ENCODE measurements at regions not wholly inside any gene's neighbourhood (a gene's known extent, or its start where the extent isn't known, plus 50 kb on each side); places are given as distances from the start of the nearest gene placed in this dataset.

DNA sequence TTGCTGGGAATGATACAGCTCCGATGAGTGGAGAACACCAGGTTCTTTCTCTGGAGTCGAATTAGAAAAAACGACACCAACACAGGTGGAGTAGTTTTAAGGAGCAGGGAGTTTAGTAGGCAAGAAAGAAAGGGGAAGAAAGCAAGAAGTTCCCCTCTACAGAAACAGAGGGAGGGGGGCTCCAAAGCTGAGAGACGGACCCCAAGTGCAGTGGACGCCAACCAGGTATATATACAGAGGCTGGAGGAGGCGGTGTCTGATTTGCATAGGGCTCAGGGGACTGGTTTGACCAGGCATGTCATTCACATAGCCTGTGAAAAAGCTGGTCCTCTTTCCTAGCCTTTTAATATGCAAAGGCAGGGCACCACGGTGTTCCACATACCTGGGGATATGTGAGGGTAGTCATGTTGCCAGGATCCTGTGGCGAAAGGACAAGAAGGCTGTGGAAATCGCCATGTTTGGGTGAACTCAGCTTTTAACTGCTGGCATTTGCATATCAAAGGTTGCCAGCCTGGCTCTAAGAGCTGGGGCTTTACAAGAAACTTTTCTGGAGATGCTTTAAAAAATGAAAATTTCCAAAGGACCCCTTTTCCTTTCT, 887.4 kb upstream of the EPHA6 start:
- no peak for FAIRE-seq
- DNase-seq (ENCODE audit: low spot score in 2 of 2): no peak

DNA sequence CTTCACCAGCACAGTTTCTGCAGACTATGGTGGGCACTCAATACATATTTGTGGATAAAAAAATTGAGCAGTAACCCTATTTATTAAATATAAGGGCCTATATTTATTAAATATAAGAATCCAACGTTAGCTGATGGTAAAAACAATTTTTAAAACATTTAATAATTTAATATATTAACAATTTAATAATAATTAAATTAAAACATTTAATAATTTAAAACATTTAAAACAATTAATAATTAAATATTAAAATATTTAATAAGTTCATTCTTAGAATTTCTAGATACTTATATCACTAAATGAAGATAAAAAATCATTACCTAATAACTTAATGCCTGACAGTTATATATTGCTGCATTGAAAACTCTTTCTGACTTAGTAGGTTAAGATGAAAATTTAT, 880.2 kb upstream of the EPHA6 start:
- DNase-seq (ENCODE audit: low spot score in 2 of 2) (no peak), FAIRE-seq (peak; percentile 96)

DNA sequence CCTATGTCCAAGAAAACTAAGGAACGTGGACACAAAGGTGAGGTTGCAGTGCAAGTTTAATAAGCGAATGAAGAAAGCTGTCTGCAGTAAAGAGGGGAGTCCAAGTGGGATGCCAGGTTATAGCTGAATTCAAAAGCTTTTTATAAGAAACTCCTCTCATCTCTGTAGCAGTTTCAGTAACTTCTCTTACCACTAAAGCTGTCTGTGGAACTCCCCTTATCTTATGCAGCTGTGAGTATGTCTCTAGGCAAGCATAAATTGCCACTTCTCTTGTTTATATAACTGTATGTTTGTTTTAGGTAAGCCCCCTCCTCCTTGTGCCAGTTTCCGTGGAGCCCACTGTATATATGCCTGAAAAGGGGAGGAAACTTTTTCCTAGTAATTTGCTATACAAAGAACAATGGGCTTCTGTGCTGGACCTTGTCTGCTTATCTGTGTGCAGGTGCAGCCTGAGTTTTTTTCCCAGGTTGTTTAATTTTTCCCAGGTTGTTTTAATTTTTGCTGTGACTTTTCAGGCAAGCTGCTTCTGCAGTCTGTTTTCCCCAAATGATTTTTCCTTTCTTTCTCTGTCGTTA, 875.1 kb upstream of the EPHA6 start:
- FAIRE-seq (no peak), DNase-seq (ENCODE audit: low spot score in 2 of 2) (no peak)

DNA sequence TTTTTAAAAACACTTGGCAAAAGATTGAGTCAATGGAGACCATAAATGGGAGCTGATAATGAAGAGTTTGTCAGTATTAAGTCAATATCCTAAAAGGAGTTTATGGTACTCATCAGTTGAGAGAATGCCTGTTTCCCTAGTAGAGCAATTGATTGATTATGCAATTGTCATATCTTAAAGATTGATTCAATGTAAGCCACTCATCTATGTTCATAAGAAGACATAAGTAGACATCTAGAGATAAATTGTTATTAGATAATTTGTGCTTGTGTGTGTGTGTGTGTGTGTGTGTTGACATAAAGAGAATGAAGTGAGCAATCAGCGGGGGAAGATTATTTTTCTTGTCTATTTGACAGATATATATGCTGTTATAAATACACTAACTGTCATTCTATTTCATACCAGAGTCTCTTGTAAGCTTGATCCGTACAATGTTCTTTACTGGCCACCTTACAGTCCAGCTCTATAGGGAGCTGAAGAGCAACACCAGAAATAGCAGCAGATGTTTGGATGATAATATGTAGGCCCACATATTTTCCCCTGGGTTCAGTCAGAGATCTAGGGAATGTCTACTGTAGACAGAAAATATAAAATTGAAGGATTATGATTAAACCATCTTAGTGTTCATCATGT, 848.6 kb upstream of the EPHA6 start:
- DNase-seq (ENCODE audit: low spot score in 2 of 2) (no peak), FAIRE-seq (no peak)

DNA sequence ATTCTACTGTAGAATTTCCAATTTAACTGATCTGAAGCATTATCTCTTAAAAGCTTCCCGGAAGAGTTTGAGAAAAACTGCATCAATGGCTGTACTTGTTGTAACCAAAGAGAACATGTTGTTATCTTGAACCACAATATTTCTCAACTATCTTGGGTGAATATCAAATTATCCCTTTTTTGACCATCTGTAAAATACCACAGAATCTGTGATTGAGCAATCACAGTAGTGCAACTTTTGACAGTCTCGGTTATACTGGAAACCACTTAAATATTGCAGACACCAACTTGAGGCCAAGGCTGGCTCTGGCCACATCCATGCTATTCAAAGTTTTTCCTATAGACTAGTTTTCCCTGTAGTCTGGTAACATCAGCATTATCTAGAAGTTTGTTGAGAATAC, 842.8 kb upstream of the EPHA6 start:
- DNase-seq (ENCODE audit: low spot score in 2 of 2) (no peak), FAIRE-seq (no peak)

DNA sequence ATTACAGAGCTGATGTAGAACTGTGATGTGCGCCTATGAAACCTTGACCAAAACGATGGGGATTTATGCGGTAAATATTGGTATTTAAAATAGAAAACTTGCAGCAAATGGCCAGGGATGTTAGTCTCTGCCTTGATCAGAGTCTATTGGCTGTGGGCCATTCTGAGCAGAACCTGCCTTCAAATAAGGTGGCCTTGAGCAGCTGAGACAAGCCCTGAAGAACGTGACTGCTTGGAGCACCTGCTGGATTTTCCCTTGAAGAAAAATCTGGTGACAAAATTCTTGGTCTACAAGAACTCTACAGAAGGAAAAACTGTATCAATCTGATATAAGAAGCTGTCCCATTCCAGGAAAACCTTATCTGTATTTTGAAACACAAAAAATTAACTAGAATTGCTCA, 820.1 kb upstream of the EPHA6 start:
- FAIRE-seq (no peak), DNase-seq (ENCODE audit: low spot score in 2 of 2) (no peak)

DNA sequence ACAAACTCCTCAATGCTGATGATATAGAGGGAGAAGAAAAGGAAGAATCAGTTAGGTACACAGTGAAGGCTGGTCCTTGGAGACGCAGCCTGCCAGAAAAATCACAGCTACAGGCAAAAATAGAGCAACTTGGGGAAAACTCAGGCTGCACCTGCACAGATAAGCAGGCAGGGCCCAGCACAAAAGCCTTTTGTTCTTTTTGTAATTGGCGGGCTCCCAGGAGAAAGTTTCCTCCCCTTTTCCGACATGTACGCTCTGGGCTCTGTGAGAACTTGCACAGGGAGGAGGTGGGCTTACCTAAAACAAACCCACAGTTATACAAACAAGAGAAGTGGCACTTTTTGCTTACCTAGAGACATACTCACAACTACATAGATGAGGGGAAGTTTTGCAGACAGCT, 813.4 kb upstream of the EPHA6 start:
- DNase-seq (ENCODE audit: low spot score in 2 of 2) (no peak), FAIRE-seq (no peak)

DNA sequence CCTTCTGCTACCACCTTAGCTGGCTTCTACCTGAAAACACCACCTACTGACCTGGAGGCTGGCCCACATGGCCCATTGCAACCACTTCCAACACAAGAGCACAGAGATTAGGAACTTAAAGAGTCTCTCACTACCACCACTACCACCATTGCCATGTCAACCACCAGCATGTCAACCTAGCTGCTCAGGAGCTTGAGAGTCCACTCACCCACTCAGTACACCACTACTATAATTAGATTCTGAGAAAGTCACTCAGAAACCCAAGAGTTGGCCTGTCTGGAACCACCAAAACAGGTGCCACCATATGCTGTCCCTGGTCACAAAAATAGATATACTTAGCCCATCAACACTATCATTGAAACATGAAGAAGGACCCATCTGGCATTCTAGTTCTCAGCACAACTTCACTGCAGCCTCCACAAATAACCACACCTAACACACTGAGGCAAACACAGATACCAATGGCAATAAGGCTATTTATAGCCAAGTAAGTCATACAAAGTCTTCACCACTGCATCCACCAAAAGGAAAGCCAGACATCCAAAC, 806.7 kb upstream of the EPHA6 start:
- DNase-seq (ENCODE audit: low spot score in 2 of 2) (no peak), FAIRE-seq (no peak)

DNA sequence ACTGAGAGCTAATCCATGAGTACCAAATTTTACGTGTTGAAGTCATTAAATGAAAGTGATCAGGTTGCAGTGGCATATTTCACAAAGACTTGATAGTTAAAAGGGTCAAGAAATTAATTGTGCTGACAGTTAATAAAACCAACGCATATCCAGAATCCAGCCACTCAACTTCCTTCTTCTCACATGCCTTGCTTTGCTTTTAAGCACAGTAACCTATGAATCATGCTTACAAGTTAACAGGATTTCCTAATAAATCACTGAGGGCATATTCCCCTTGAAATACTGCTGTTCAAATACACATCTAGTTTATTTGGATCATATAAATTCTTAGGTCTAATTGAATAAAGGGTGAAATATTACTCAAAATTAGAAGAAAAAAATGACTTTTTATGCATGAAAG, 801.5 kb upstream of the EPHA6 start:
- FAIRE-seq: no peak
- DNase-seq (ENCODE audit: low spot score in 2 of 2): no peak

DNA sequence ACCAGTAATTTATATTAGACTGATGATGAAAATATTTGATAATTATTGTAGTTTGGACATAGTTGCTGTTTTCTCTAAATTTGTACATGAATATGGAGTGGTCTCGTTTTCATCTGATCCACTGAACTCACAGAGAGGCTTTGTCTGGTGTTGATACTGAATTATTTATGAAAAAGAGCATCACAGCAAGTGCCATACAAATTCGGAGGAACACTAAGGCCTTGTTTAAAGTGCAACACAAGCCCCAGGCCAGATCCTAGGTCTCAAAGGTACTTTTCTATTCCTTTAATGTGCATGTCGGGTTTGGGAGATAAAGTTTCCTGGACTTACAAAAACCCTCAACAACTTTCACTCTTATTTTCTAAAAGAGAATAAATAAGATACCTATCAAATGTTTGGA, 796.8 kb upstream of the EPHA6 start:
- FAIRE-seq: no peak
- no peak for DNase-seq (ENCODE audit: low spot score in 2 of 2)

DNA sequence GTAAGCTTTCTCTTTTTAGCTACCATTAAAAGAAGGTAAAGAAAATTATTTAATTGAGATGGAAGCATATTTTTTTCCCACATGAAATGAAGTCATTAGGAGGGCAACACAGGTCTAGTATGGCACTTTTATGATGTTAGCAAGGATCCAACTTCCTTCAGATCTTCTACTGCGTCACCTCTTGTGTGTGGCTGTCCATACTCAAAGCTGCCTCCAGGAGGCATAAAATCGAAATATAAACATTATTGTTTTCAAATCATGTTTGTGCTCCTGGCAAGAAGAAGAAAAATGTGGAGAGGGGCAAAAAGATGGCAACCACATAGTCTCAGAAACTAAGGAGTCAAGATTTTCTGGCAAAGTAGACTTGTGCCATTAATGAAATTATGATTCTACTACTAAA, 791.7 kb upstream of the EPHA6 start:
- FAIRE-seq: no peak
- DNase-seq (ENCODE audit: low spot score in 2 of 2): no peak

DNA sequence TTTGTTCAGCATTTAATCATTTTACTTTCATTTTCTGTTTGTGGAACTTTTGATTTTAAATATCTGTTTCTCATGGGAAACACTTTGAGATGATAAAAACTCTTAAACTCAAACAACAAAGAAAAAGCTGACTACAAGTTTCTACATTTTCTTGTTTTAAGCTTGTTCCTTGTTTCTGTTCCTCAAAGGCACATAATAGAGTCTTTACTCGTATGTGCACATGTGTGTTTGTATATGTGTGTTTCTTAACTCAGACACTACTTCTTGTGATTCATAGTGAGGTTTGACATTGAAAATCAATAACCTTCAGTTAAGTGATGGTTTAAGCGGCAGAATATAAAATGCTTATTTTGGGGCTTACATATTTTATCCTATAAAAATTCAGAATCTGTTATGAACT, 786.7 kb upstream of the EPHA6 start:
- no peak for FAIRE-seq
- no peak for DNase-seq (ENCODE audit: low spot score in 2 of 2)

DNA sequence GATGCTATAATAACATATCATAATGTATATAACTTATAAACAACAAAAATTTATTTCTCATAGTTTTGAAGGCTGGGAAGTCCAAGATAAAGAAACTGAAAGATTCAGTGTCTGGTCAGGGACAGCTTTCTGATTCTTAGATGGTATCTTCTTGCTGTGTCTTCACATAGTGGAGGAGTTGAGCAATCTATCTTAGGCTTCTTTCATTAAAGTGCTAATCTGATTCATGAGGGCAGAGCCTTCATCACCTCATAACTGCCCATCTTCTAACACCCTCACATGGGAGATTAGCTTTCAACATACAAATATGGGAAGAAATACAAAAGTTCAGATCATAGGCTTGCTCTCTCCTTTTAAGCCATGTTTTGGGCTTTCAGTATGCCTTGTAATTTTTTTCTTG, 774.8 kb upstream of the EPHA6 start:
- no peak for DNase-seq (ENCODE audit: low spot score in 2 of 2)
- no peak for FAIRE-seq

DNA sequence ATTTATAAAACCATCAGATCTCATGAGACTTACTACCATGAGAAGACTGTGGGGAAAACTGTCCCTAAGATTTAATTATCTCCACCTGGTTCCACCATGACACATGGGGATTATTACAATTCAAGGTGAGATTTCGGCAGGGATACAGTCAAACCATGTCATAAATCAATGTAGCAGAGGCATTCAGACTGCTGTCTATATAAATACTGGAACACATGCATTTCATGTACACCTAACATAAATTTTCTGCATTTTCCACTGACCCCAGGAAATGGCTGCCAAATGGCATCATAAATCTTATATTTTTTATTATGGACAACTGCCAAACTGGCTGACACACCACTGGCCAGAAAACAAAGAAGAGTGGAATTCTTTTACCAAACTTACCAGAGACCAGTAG, 755.1 kb upstream of the EPHA6 start:
- FAIRE-seq (no peak), DNase-seq (ENCODE audit: low spot score in 2 of 2) (no peak)

DNA sequence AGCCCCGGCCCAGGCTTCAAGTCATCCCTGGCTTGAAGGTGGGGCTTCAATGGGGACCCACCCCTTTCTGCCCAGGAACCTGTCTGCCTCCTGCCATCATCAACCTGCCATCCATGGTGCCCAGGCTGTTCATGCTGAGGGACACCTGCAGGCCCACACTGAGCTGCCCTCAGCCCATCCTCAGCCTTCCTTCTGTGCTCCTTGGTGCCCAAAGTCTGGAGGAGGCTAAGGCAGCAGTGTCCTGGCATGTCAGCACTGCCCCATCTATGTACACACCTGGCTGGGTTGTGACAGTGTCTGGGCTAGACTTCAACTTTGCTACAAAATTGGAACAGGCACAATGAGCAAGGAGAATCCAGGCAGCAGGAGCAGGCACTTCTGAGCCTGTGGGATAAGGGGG, 745.3 kb upstream of the EPHA6 start:
- FAIRE-seq (no peak), DNase-seq (ENCODE audit: low spot score in 2 of 2) (no peak)

DNA sequence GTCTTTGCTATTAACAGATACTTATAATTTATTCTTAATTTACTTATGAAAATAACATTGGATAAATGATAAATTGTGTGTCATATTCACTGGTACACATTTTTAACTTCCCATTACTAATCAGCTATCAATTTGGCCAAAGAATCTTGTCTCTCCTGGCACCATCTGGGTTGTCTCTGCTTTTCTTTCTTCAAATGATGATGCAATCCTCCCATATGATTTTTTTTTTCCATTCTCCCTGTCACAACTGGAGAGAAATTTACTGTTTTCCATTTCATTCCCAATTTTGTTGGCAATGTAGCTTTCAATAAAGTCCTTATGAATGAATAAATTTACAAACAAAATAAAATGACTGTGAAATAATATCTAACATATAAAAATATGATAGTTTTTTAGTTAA, 743.7 kb upstream of the EPHA6 start:
- DNase-seq (ENCODE audit: low spot score in 2 of 2) (no peak), FAIRE-seq (no peak)

DNA sequence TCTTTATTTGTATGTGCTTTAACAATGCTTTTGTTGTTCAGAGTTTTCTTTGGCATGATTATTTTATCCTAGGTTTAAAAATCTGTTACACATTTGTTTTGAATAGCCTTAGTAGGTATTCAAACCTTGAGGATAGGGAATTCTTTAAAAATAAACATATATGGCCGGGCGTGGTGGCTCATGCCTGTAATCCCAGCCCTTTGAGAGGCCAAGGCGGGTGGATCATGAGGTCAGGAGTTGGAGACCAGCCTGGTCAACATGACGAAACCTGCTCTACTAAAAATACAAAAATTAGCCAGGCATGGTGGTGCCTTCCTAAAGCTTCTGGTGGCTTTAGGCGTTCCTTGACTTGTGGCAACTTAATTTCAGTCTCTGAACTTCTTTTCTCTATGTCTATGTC, 743.3 kb upstream of the EPHA6 start:
- DNase-seq (ENCODE audit: low spot score in 2 of 2) (no peak), FAIRE-seq (no peak)

DNA sequence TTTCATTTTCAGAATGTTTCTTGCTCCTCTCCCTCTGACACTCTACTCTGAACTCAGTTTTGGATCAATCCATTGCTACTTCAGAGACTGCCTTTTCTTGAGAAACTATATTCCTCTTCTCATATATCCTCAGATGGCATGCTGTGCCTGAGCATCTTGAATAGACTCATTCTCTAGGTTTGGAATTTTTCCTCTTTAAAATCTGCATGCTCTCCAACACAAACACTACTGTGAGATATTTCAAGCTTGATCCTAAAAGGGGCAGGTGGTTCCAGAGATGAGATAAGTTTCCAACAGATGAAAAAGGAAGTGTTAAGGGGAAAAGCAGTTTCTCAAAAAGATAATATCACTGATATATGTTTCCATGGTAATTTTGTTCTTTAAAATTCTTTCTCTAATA, 742.2 kb upstream of the EPHA6 start:
- DNase-seq (ENCODE audit: low spot score in 2 of 2) (no peak), FAIRE-seq (no peak)

DNA sequence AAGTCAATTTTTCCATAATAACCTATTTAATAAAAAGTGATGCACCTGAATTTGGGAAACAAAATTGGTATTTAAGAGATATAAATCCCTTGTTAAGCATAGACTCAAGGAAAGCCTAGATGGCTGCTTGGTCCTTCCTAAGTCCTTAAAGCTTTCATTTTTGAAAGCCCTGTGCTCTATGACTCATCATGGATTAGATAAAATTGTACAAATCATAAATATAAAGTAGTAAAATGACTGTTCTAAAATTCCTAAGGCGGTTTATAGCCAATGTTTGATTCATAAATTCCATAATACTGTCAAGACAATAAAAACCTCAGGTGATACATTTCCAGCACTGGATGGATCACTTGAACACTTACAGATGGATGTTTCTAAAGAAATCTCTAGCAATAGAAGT, 730.8 kb upstream of the EPHA6 start:
- DNase-seq (ENCODE audit: low spot score in 2 of 2) (no peak), FAIRE-seq (no peak)

DNA sequence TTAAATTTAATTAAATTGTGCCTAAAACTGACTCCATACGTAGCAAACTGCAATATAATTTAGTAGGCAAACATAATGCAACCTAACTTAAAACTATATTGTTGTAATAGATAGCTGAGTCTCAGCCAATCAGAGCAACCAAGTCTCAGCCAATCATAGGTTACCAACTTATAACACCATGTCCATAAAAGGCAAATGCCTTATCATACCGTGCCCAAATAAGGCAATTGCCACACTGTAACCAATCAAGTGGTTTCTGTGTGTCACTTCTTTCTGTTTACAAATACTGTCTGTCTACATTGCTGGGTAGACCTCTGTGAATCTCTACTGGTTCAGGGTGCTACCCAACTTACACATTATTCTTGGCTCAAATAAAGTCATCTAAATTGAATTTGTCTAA, 728.4 kb upstream of the EPHA6 start:
- FAIRE-seq (no peak), DNase-seq (ENCODE audit: low spot score in 2 of 2) (no peak)

DNA sequence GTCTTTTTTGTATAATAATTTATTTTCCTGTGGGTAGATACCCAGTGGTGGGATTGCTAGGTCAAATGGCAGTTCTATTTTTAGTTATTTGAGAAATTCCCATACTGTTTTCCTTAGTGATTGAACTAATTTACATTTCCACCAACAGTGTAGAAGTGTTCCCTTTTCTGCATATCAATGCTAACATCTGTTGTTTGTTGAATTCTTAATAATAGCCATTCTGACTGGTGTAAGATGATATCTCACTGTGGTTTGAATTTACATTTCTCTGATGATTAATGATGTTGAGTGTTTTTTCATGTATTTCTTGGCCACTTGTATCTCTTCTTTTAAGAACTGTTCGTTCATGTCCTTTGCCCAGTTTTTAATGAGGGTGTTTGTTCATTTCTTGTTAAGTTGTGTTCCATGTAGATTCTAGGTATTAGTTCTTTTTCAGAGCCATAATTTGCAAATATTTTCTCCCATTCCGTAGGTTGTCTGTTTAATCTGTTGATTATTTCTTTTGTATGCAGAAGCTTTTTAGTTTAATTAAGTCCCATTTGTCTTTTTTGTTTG, 713.3 kb upstream of the EPHA6 start:
- FAIRE-seq: no peak
- DNase-seq (ENCODE audit: low spot score in 2 of 2): no peak

DNA sequence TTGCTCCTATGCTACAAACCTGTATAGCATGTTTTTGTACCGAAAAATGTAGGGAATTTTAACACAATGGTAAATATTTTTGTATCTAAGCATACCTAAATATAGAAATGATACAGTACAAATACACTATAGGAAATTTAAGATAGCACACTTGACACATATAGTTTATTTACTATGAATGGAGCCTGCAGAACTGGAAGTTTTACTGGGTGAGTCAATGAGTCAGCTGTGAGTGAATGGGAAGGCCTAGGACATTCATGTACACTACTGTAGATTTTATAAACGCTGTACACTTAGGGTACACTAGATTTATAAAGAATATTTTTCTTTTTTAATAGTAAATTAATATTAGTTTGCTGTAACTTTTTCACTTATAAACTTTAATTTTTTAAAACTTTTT, 707.7 kb upstream of the EPHA6 start:
- DNase-seq (ENCODE audit: low spot score in 2 of 2) (no peak), FAIRE-seq (no peak)

Measured in frontal cortex (tissue), 3 donors.